GM12878 (cell line): ENCODE measurements at regions not wholly inside any gene's neighbourhood (a gene's known extent, or its start where the extent isn't known, plus 50 kb on each side); places are given as distances from the start of the nearest gene placed in this dataset.

Experiments used
- CBFB ChIP-seq: IDR thresholded peaks from 2 replicates; pipeline ENCODE4 v1.6.1; 2016; ENCODE audit warnings: antibody characterized with exemption, low read depth
- CREB1 ChIP-seq: IDR thresholded peaks from 2 replicates; pipeline ENCODE4 v1.6.1; 2012; ENCODE audit warnings: low read depth, mild to moderate bottlenecking, inconsistent platforms
- CTCF ChIP-seq, 3 experiments: IDR thresholded peaks in 2 of 3; conservative IDR thresholded peaks in 1 of 3; 2 replicates each; pipeline ENCODE4 v1.5.1; 2011; ENCODE audit warnings: low read depth in 3 of 3, low read length in 3 of 3, mild to moderate bottlenecking in 3 of 3, control low read depth in 2 of 3, moderate library complexity in 2 of 3, inconsistent platforms in 1 of 3, mixed read lengths in 1 of 3; ENCODE audit not compliant: control insufficient read depth in 2 of 3, insufficient read depth in 1 of 3; ENCODE audit errors: extremely low read depth in 1 of 3
- JUNB ChIP-seq: IDR thresholded peaks from 2 replicates; pipeline ENCODE4 v1.6.1; 2016; ENCODE audit warnings: antibody characterized with exemption, mild to moderate bottlenecking
- MAX ChIP-seq: IDR thresholded peaks from 2 replicates; pipeline ENCODE4 v1.6.1; 2012; ENCODE audit warnings: low read depth, low read length, improper control_type of control experiment
- NFIC ChIP-seq: IDR thresholded peaks from 2 replicates; pipeline ENCODE4 v1.6.1; 2012; ENCODE audit warnings: low read depth, mild to moderate bottlenecking, inconsistent platforms, low read length, moderate library complexity
- POLR2AphosphoS5 ChIP-seq: IDR thresholded peaks from 2 replicates; pipeline ENCODE4 v1.6.1; 2011; ENCODE audit warnings: mild to moderate bottlenecking, low read length, inconsistent platforms
- PRDM15 ChIP-seq: fragments of 450-650 bp; formaldehyde crosslinking; IDR thresholded peaks from 2 replicates; pipeline ENCODE4 v1.4.0; 2020; ENCODE audit warnings: mild to moderate bottlenecking, moderate library complexity
- RBBP5 ChIP-seq: fragments of 200-600 bp; sonication (generic); conservative IDR thresholded peaks from 2 replicates; pipeline ENCODE4 v1.6.1; 2016
- SIN3A ChIP-seq: IDR thresholded peaks from 2 replicates; pipeline ENCODE4 v1.6.1; 2012; ENCODE audit warnings: low read depth, low read length, improper control_type of control experiment
- SMC3 ChIP-seq: IDR thresholded peaks from 2 replicates; pipeline ENCODE4 v1.6.1; 2011; ENCODE audit warnings: low read length, improper control_type of control experiment, borderline replicate concordance
- SUZ12 ChIP-seq: fragments of 200-600 bp; sonication (generic); IDR thresholded peaks from one replicate; pipeline ENCODE4 v1.6.1; 2018; ENCODE audit warnings: antibody characterized with exemption, mild to moderate bottlenecking; ENCODE audit not compliant: unreplicated experiment
- USF2 ChIP-seq: IDR thresholded peaks from 2 replicates; pipeline ENCODE4 v1.6.1; 2011; ENCODE audit warnings: low read depth, low read length, improper control_type of control experiment, borderline replicate concordance
- YY1 ChIP-seq: IDR thresholded peaks from 2 replicates; pipeline ENCODE4 v1.6.1; 2011; ENCODE audit warnings: low read depth, mild to moderate bottlenecking, low read length

GRCh38 chr14:53532853-53533252 lies 379.7 kb upstream of the DDHD1 start:
- TF ChIP-seq JUNB (no peak), SMC3 (no peak), PRDM15 (CRISPR knock-in tag) (no peak), CTCF (IDR thresholded peaks at IDR 0.05 in 2 of 3, conservative IDR thresholded peaks at IDR 0.05 in 1 of 3; ENCODE audit: control insufficient read depth in 2 of 3, extremely low read depth in 1 of 3, insufficient read depth in 1 of 3, low read depth in 3 of 3, low read length in 3 of 3) (no peak), YY1 (no peak), CBFB (no peak), RBBP5 (no peak), NFIC (no peak), CREB1 (no peak), POLR2AphosphoS5 (no peak), MAX (no peak), USF2 (no peak), SIN3A (no peak), SUZ12 (no peak)
